GM23248 (cell line): ENCODE measurements at regions not wholly inside any gene's neighbourhood (a gene's known extent, or its start where the extent isn't known, plus 50 kb on each side); places are given as distances from the start of the nearest gene placed in this dataset.

Experiments
- DNase-seq: peaks from one replicate; pipeline ENCODE4 v3.0.0-alpha.2; 2015
- H2AFZ ChIP-seq: fragments of 200-600 bp; sonication (generic); 2 replicates; pipeline ENCODE4 v1.6.1; 2016; ENCODE audit warnings: antibody characterized with exemption
- H3F3A ChIP-seq: fragments of 200-600 bp; sonication (generic); 2 replicates; pipeline ENCODE4 v1.6.1; 2016; ENCODE audit warnings: mild to moderate bottlenecking, antibody characterized with exemption, mixed run types; ENCODE audit not compliant: insufficient read depth
- H3K27ac ChIP-seq: fragments of 200-600 bp; sonication (generic); 2 replicates; pipeline ENCODE4 v1.5.1; 2016; ENCODE audit warnings: mild to moderate bottlenecking
- H3K27me3 ChIP-seq: fragments of 200-600 bp; sonication (generic); replicated peaks from 2 replicates; pipeline ENCODE4 v1.6.1; 2016; ENCODE audit warnings: mild to moderate bottlenecking; ENCODE audit not compliant: insufficient read depth
- H3K36me3 ChIP-seq: fragments of 200-600 bp; sonication (generic); 2 replicates; pipeline ENCODE4 v1.6.1; 2016; ENCODE audit warnings: low read depth, mild to moderate bottlenecking
- H3K4me1 ChIP-seq: fragments of 200-600 bp; sonication (generic); 2 replicates; pipeline ENCODE4 v1.6.1; 2016; ENCODE audit warnings: mild to moderate bottlenecking; ENCODE audit not compliant: insufficient read depth
- H3K4me2 ChIP-seq: fragments of 200-600 bp; sonication (generic); one replicate; pipeline ENCODE4 v1.6.1; 2016; ENCODE audit warnings: mild to moderate bottlenecking; ENCODE audit not compliant: unreplicated experiment
- H3K4me3 ChIP-seq: fragments of 200-600 bp; sonication (generic); 2 replicates; pipeline ENCODE4 v1.5.1; 2016; ENCODE audit warnings: mild to moderate bottlenecking
- H3K79me2 ChIP-seq: fragments of 200-600 bp; sonication (generic); 2 replicates; pipeline ENCODE4 v1.6.1; 2016; ENCODE audit warnings: mild to moderate bottlenecking; ENCODE audit not compliant: insufficient read depth
- H3K9ac ChIP-seq: fragments of 200-600 bp; sonication (generic); 2 replicates; pipeline ENCODE4 v1.6.1; 2016; ENCODE audit warnings: mild to moderate bottlenecking
- H3K9me2 ChIP-seq: fragments of 200-600 bp; sonication (generic); 2 replicates; pipeline ENCODE4 v1.6.1; 2016; ENCODE audit warnings: mixed run types, mild to moderate bottlenecking, moderate library complexity; ENCODE audit not compliant: insufficient read depth
- H3K9me3 ChIP-seq: fragments of 200-600 bp; sonication (generic); one replicate; pipeline ENCODE4 v1.6.1; 2017; ENCODE audit warnings: low read depth
- H4K20me1 ChIP-seq: fragments of 200-600 bp; sonication (generic); 2 replicates; pipeline ENCODE4 v1.6.0; 2016; ENCODE audit not compliant: insufficient read depth
- EZH2 ChIP-seq: fragments of 200-600 bp; sonication (generic); IDR thresholded peaks from 2 replicates; pipeline ENCODE4 v1.6.1; 2018; ENCODE audit warnings: antibody characterized with exemption, mild to moderate bottlenecking; ENCODE audit not compliant: insufficient read depth, poor library complexity, severe bottlenecking
- EZH2phosphoT487 ChIP-seq: fragments of 200-600 bp; sonication (generic); IDR thresholded peaks from 2 replicates; pipeline ENCODE4 v1.6.1; 2018; ENCODE audit warnings: antibody characterized with exemption, moderate library complexity, mild to moderate bottlenecking, low read depth; ENCODE audit not compliant: insufficient read depth
- WGBS, 2 experiments: methylation state at CpG; one replicate each; pipeline ENCODE4 v1.1.6; 2015 to 2017; ENCODE audit warnings: low lambda C conversion rate in 2 of 2, low coverage in 1 of 2; ENCODE audit errors: missing lambda C conversion rate in 2 of 2; 5-methylcytosine and 5-hydroxymethylcytosine counted together
- in situ Hi-C: fragments of 300-500 bp; cut with MboI; formaldehyde crosslinking; loops from 2 replicates; pipeline ENCODE4 v1.15.0; 2020

DNA sequence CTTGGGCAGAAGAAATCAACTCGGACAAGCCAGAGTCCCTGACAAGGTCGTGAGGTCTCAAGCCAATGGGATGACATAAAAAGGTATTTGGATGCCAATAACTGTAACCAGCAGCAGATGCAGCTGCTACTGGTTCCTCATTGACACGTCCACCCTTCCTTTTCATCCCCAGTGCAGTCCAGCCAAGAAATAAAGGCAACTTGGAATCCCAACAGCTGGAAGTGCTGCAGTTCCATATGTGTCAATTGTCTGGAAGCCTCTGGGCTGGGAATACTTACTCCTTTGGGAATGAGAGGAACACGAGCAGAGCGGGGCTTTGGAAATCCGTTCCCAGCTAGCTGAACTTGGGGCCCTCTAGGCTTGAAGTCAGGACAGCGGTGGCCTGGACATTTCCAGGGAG is 360.4 kb upstream of the ZFHX3 start:
- no peaks in the 10 kb centered on the region for H3K79me2 ChIP-seq
- TF ChIP-seq EZH2phosphoT487 (no peak), EZH2 (no peak)
- peaks cover 7% of the 10 kb centered on the region; the same call in 1 of the 2 replicates for H3K27me3 ChIP-seq
- H3K36me3 ChIP-seq, result no peaks in the 10 kb centered on the region
- no peak for DNase-seq
- no peaks in the 10 kb centered on the region for H3K9me3 ChIP-seq
- H3K27ac ChIP-seq, result no peak overlapping the region
- no peaks in the 10 kb centered on the region for H3K9me2 ChIP-seq
- no peaks in the 10 kb centered on the region for H4K20me1 ChIP-seq
- WGBS, 2 experiments, result 4 to 7% methylated on average over 7 of the region's 7 CpGs
- in situ Hi-C loops, result no loop called here
- H3K9ac ChIP-seq, result no peak overlapping the region
- H3K4me3 ChIP-seq, result no peak overlapping the region
- H3F3A ChIP-seq, result no peaks in the 10 kb centered on the region
- H3K4me1 ChIP-seq, result 0 out of 2 replicates have a peak, but pooled peaks cover 3% of the 10 kb centered on the region
- H3K4me2 ChIP-seq, result no peak overlapping the region
- no peak overlapping the region for H2AFZ ChIP-seq

DNA sequence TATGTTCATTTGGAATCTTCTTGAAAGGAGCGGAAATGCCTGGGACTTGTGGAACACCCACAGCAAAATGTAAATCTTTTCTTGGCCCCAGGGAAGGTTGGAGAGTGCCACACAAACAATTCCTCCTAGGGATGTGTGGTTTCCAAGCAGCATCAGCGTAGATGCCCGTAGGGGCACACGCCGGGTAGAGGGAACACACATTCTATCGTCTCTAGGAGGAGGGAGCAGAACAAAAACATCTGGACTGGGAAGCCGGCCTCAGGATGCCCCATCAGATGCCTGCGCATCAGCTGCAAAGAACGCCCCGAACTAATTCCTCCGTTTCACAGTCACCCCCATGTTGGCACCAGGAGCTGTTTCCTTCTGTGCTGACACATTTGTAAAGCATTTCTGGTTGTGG is 357.9 kb upstream of the ZFHX3 start:
- no peaks in the 10 kb centered on the region for H4K20me1 ChIP-seq
- no peak overlapping the region for H3K4me2 ChIP-seq
- no peak overlapping the region for H3K9ac ChIP-seq
- H3K4me3 ChIP-seq, result no peak overlapping the region
- peak; percentile 63 for DNase-seq
- H3K36me3 ChIP-seq, result no peaks in the 10 kb centered on the region
- 0 out of 2 replicates have a peak, but pooled peaks cover 3% of the 10 kb centered on the region for H3K4me1 ChIP-seq
- peaks cover 6% of the 10 kb centered on the region; the same call in 1 of the 2 replicates for H3K27me3 ChIP-seq
- H3K27ac ChIP-seq, result no peak overlapping the region
- no peaks in the 10 kb centered on the region for H3K9me3 ChIP-seq
- WGBS, 2 experiments, result 6% methylated on average over 11 of the region's 11 CpGs
- TF ChIP-seq EZH2 (no peak), EZH2phosphoT487 (no peak)
- peak overlapping the region; percentile 41; the same call in 1 of the 2 replicates for H2AFZ ChIP-seq
- no peaks in the 10 kb centered on the region for H3K79me2 ChIP-seq
- H3F3A ChIP-seq, result no peaks in the 10 kb centered on the region
- in situ Hi-C loops, result no loop called here
- H3K9me2 ChIP-seq, result no peaks in the 10 kb centered on the region

DNA sequence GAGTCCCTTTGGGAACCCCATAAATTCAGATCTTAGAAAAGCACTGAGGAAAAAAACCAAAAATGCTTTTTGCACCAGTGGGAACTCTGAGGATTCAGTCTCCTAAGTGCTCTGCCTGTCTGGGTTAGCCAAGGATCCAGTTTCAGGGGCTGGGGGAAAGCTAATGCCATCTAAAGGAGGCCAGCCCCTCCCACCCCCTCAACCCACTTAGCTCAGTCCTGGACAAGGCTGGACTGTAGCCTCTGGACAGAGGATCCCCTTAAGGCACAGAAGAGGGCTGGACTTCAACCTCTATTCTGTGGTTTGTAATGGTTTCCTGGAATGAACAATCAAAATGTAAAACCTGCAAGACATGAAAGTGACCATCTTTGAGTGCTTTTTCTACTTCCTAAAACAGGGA is 356.1 kb upstream of the ZFHX3 start:
- no peak overlapping the region for H3K9ac ChIP-seq
- H3K27me3 ChIP-seq, result peaks cover 3% of the 10 kb centered on the region; the same call in 1 of the 2 replicates
- in situ Hi-C loops, result no loop called here
- H3F3A ChIP-seq, result no peaks in the 10 kb centered on the region
- DNase-seq, result no peak
- H3K9me3 ChIP-seq, result no peaks in the 10 kb centered on the region
- H4K20me1 ChIP-seq, result no peaks in the 10 kb centered on the region
- H3K4me3 ChIP-seq, result no peak overlapping the region
- no peaks in the 10 kb centered on the region for H3K36me3 ChIP-seq
- H3K79me2 ChIP-seq, result no peaks in the 10 kb centered on the region
- H3K27ac ChIP-seq, result no peak overlapping the region
- TF ChIP-seq EZH2 (no peak), EZH2phosphoT487 (no peak)
- no peaks in the 10 kb centered on the region for H3K9me2 ChIP-seq
- no peak overlapping the region for H2AFZ ChIP-seq
- H3K4me1 ChIP-seq, result 0 out of 2 replicates have a peak, but pooled peaks cover 3% of the 10 kb centered on the region
- no peak overlapping the region for H3K4me2 ChIP-seq

DNA sequence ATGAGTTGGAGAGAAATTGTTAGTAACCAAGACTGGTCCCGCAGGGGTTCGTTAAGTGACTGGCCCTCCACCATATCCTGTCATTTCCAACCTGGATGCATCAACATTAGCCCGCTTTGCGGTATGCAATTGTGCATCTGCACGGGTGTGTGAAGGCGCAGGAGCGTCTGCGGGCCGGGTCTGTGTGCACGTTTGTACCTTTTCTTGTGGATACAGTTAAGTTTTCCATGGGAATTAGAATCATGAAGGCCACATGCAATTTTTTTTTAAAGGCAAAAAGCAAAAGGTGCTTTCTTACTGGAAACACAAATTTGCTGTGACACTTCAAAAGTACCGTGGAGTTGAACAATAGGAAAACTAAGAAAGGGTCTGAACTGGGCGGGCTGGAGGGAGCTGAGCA is 355.4 kb upstream of the ZFHX3 start:
- no peak for DNase-seq
- H3K9me3 ChIP-seq, result no peaks in the 10 kb centered on the region
- H3K36me3 ChIP-seq, result no peaks in the 10 kb centered on the region
- no peak overlapping the region for H3K27ac ChIP-seq
- 0 out of 2 replicates have a peak, but pooled peaks cover 3% of the 10 kb centered on the region for H3K27me3 ChIP-seq
- H3K9ac ChIP-seq, result no peak overlapping the region
- no peaks in the 10 kb centered on the region for H3F3A ChIP-seq
- no peaks in the 10 kb centered on the region for H4K20me1 ChIP-seq
- H2AFZ ChIP-seq, result no peak overlapping the region
- TF ChIP-seq EZH2 (no peak), EZH2phosphoT487 (no peak)
- no peak overlapping the region for H3K4me3 ChIP-seq
- 0 out of 2 replicates have a peak, but pooled peaks cover 3% of the 10 kb centered on the region for H3K4me1 ChIP-seq
- no peak overlapping the region for H3K4me2 ChIP-seq
- 64 to 65% methylated on average over 12 of the region's 12 CpGs for WGBS, 2 experiments
- H3K9me2 ChIP-seq, result no peaks in the 10 kb centered on the region
- in situ Hi-C loops, result no loop called here
- H3K79me2 ChIP-seq, result no peaks in the 10 kb centered on the region

DNA sequence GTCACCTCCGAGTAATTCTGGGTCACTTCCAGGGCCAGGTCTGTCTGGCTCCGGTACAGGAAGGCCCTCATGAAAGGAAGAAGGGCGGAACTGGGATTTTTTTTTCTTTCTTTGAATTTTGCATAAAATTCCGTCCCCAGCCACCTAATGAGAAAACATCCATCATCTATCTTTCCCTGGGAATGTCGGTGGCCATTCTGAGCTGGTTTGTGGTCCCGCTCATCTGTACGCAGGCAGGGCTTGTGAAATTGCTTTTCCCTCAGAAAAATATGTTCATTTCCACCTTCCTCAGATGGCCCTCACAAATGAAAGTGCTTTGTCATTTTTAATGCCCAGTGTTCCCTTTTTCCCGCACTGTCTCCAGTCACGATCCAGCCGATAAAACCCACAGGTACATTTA is 353.0 kb upstream of the ZFHX3 start:
- H3K36me3 ChIP-seq, result no peaks in the 10 kb centered on the region
- WGBS, 2 experiments, result 57 to 63% methylated on average over 10 of the region's 10 CpGs
- TF ChIP-seq EZH2phosphoT487 (no peak), EZH2 (no peak)
- H3K27me3 ChIP-seq, result no peaks in the 10 kb centered on the region
- no peak overlapping the region for H2AFZ ChIP-seq
- no peaks in the 10 kb centered on the region for H3K79me2 ChIP-seq
- no peaks in the 10 kb centered on the region for H3K9me2 ChIP-seq
- H3K4me1 ChIP-seq, result 0 out of 2 replicates have a peak, but pooled peaks cover 3% of the 10 kb centered on the region
- no peaks in the 10 kb centered on the region for H4K20me1 ChIP-seq
- no peak overlapping the region for H3K9ac ChIP-seq
- no peaks in the 10 kb centered on the region for H3K9me3 ChIP-seq
- H3K4me2 ChIP-seq, result no peak overlapping the region
- no peak overlapping the region for H3K27ac ChIP-seq
- H3F3A ChIP-seq, result no peaks in the 10 kb centered on the region
- in situ Hi-C loops, result no loop called here
- no peak for DNase-seq
- no peak overlapping the region for H3K4me3 ChIP-seq
